ENCODE measurements at regions not wholly inside any gene's neighbourhood (a gene's known extent, or its start where the extent isn't known, plus 50 kb on each side); places are given as distances from the start of the nearest gene placed in this dataset.

GRCh38 chr21:32100423-32100822 lies 178.4 kb downstream of the MIS18A start:
- Histone ChIP-seq H3K27me3 (no peaks in the 10 kb centered on the region), H3K9me3 (no peaks in the 10 kb centered on the region), H3K27ac (no peak overlapping the region), H3K4me3 (replicated peaks in 1 of 3) (no peak overlapping the region), H3K36me3 (no peaks in the 10 kb centered on the region), H3K4me1 (no peaks in the 10 kb centered on the region)
- intact Hi-C loops (cut with DNase I) = no loop called here
- DNase-seq = no peak
- TF ChIP-seq POLR2A (IDR thresholded peaks at IDR 0.05) (no peak), CTCF (IDR thresholded peaks at IDR 0.05) (no peak)
- 51 to 63% methylated on average over 5 of the region's 5 CpGs for WGBS, 2 donors

GRCh38 chr21:32099812-32100416 lies 178.9 kb downstream of the MIS18A start:
- intact Hi-C loops (cut with DNase I) = no loop called here
- WGBS, 2 donors = 87 to 88% methylated on average over 5 of the region's 5 CpGs

GRCh38 chr21:32096411-32096810 lies 182.4 kb downstream of the MIS18A start:
- Histone ChIP-seq H3K27me3 (no peaks in the 10 kb centered on the region), H3K9me3 (no peaks in the 10 kb centered on the region), H3K4me1 (no peaks in the 10 kb centered on the region), H3K4me3 (replicated peaks in 1 of 3) (no peak overlapping the region), H3K27ac (no peak overlapping the region), H3K36me3 (no peaks in the 10 kb centered on the region)
- DNase-seq = no peak
- TF ChIP-seq POLR2A (IDR thresholded peaks at IDR 0.05) (no peak), CTCF (IDR thresholded peaks at IDR 0.05) (peak in 1 of 6 experiments; percentile 18)
- intact Hi-C loops (cut with DNase I) = no loop called here
- WGBS, 2 donors = 27 to 28% methylated on average over 3 of the region's 3 CpGs

More at GRCh38 chr21:32099812-32100416, 178.9 kb downstream of the MIS18A start:
- Histone ChIP-seq H3K4me1 (no peaks in the 10 kb centered on the region), H3K27ac (no peak overlapping the region), H3K9me3 (no peaks in the 10 kb centered on the region), H3K4me3 (replicated peaks in 1 of 3) (no peak overlapping the region), H3K36me3 (no peaks in the 10 kb centered on the region), H3K27me3 (no peaks in the 10 kb centered on the region)
- TF ChIP-seq CTCF (IDR thresholded peaks at IDR 0.05) (no peak), POLR2A (IDR thresholded peaks at IDR 0.05) (no peak)
- no peak for DNase-seq

- no peaks in the 10 kb centered on the region for H3K9me3 ChIP-seq
- DNase-seq = no peak
- H3K4me1 ChIP-seq = no peaks in the 10 kb centered on the region
- 54% methylated on average over 2 of the region's 2 CpGs for WGBS, 2 donors
- H3K27ac ChIP-seq = no peak overlapping the region
- no peak for TF ChIP-seq CTCF (IDR thresholded peaks at IDR 0.05)
- TF ChIP-seq POLR2A (IDR thresholded peaks at IDR 0.05) = no peak
- H3K4me3 ChIP-seq (replicated peaks in 1 of 3) = no peak overlapping the region
- no peaks in the 10 kb centered on the region for H3K27me3 ChIP-seq
- no peaks in the 10 kb centered on the region for H3K36me3 ChIP-seq
- intact Hi-C loops (cut with DNase I) = no loop called here
Measured at GRCh38 chr21:32094804-32095203, 184.0 kb downstream of the MIS18A start.

- WGBS, 2 donors = 83 to 84% methylated on average over 7 of the region's 7 CpGs
- DNase-seq = no peak
- Histone ChIP-seq H3K4me3 (replicated peaks in 1 of 3) (no peak overlapping the region), H3K4me1 (no peaks in the 10 kb centered on the region), H3K36me3 (no peaks in the 10 kb centered on the region), H3K9me3 (no peaks in the 10 kb centered on the region), H3K27ac (no peak overlapping the region), H3K27me3 (no peaks in the 10 kb centered on the region)
- TF ChIP-seq POLR2A (IDR thresholded peaks at IDR 0.05) = no peak
- TF ChIP-seq CTCF (IDR thresholded peaks at IDR 0.05) = no peak
- intact Hi-C loops (cut with DNase I) = no loop called here
Measured at GRCh38 chr21:32093646-32094462, 185.0 kb downstream of the MIS18A start.
